Activated CD4-positive, alpha-beta T cell treated with anti-CD3 and anti-CD28 coated beads, Interleukin-2, amount 50 U/mL, for 16 hours (primary cell): ENCODE measurements at regions not wholly inside any gene's neighbourhood (a gene's known extent, or its start where the extent isn't known, plus 50 kb on each side); places are given as distances from the start of the nearest gene placed in this dataset.
"Not testable (repeated sequence)": the region's sequence is repeated elsewhere in the genome, so short reads cannot be mapped to it uniquely, and the experiment has no call there.

Experiments
- DNase-seq: peaks from one replicate; pipeline ENCODE4 v3.0.0-alpha.2; 2020

GRCh38 chr10:44569193-44570091 is 184.5 kb upstream of the CXCL12 start:
- no peak for DNase-seq

GRCh38 chr10:44571701-44572100 is 186.8 kb upstream of the CXCL12 start:
- DNase-seq: no peak

GRCh38 chr10:44572146-44572545 is 187.2 kb upstream of the CXCL12 start:
- no peak for DNase-seq

- no peak for DNase-seq
Observed at GRCh38 chr10:44573821-44574220, 188.9 kb upstream of the CXCL12 start.

GRCh38 chr10:44574596-44575480 is 189.9 kb upstream of the CXCL12 start:
- DNase-seq: no peak

- DNase-seq: no peak
Observed at GRCh38 chr10:44575601-44576380, 190.9 kb upstream of the CXCL12 start.

GRCh38 chr10:44576702-44577191 is 191.8 kb upstream of the CXCL12 start:
- peak; percentile 39 for DNase-seq

GRCh38 chr10:44577533-44577932 is 192.6 kb upstream of the CXCL12 start:
- no peak for DNase-seq

- no peak for DNase-seq
Observed at GRCh38 chr10:44578271-44578670, 193.4 kb upstream of the CXCL12 start.

GRCh38 chr10:44578963-44579362 is 194.1 kb upstream of the CXCL12 start:
- not testable (repeated sequence) for DNase-seq

GRCh38 chr10:44581996-44582395 is 197.1 kb upstream of the CXCL12 start:
- no peak for DNase-seq

- DNase-seq: no peak
Observed at GRCh38 chr10:44587488-44588318, 202.8 kb upstream of the CXCL12 start.

- DNase-seq: no peak
Observed at GRCh38 chr10:44589181-44589943, 204.5 kb upstream of the CXCL12 start.

- DNase-seq: no peak
Observed at GRCh38 chr10:44589944-44590449, 205.1 kb upstream of the CXCL12 start.

GRCh38 chr10:44591911-44592310 is 207.0 kb upstream of the CXCL12 start:
- no peak for DNase-seq

GRCh38 chr10:44593952-44594351 is 209.1 kb upstream of the CXCL12 start:
- no peak for DNase-seq

- no peak for DNase-seq
Observed at GRCh38 chr10:44607116-44607515, 222.2 kb upstream of the CXCL12 start.

GRCh38 chr10:44618910-44619309 is 234.0 kb upstream of the CXCL12 start:
- no peak for DNase-seq

GRCh38 chr10:44619521-44619920 is 234.6 kb upstream of the CXCL12 start:
- DNase-seq: no peak

- no peak for DNase-seq
Observed at GRCh38 chr10:44619975-44620374, 235.1 kb upstream of the CXCL12 start.
